ENCODE measurements at regions not wholly inside any gene's neighbourhood (a gene's known extent, or its start where the extent isn't known, plus 50 kb on each side); places are given as distances from the start of the nearest gene placed in this dataset.

- TF ChIP-seq MAX (IDR thresholded peaks at IDR 0.05; ENCODE audit: insufficient read depth, insufficient read length) (no peak), POLR2A (IDR thresholded peaks at IDR 0.05; ENCODE audit: low read depth, low read length) (no peak), EZH2 (IDR thresholded peaks at IDR 0.05; ENCODE audit: borderline replicate concordance, low read depth, low read length, severe bottlenecking) (no peak), MYC (IDR thresholded peaks at IDR 0.05; ENCODE audit: low read depth, low read length) (no peak), POLR2AphosphoS5 (IDR thresholded peaks at IDR 0.05; ENCODE audit: insufficient read depth, low read depth, low read length) (no peak), JUN (IDR thresholded peaks at IDR 0.05; ENCODE audit: borderline replicate concordance, insufficient read depth, insufficient read length, low read depth) (no peak)
- TF ChIP-seq, protein P1, sequence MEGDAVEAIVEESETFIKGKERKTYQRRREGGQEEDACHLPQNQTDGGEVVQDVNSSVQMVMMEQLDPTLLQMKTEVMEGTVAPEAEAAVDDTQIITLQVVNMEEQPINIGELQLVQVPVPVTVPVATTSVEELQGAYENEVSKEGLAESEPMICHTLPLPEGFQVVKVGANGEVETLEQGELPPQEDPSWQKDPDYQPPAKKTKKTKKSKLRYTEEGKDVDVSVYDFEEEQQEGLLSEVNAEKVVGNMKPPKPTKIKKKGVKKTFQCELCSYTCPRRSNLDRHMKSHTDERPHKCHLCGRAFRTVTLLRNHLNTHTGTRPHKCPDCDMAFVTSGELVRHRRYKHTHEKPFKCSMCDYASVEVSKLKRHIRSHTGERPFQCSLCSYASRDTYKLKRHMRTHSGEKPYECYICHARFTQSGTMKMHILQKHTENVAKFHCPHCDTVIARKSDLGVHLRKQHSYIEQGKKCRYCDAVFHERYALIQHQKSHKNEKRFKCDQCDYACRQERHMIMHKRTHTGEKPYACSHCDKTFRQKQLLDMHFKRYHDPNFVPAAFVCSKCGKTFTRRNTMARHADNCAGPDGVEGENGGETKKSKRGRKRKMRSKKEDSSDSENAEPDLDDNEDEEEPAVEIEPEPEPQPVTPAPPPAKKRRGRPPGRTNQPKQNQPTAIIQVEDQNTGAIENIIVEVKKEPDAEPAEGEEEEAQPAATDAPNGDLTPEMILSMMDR (IDR thresholded peaks at IDR 0.05; ENCODE audit: extremely low read depth in 1 of 2, insufficient read depth in 1 of 2, low read depth in 1 of 2, low read length in 2 of 2): no peak
Measured at GRCh38 chr11:21736404-21736803, 456.5 kb upstream of the ANO5 start.

Data from endothelial cell of umbilical vein (primary cell).